H1 (cell line): ENCODE measurements at regions not wholly inside any gene's neighbourhood (a gene's known extent, or its start where the extent isn't known, plus 50 kb on each side); places are given as distances from the start of the nearest gene placed in this dataset.

Source experiments
- CTCF ChIA-PET: fragments of 300-600 bp; sonication (Branson Sonifier 250); formaldehyde crosslinking; loops from one replicate; lab custom pipeline; 2021; ENCODE audit not compliant: partially characterized antibody; lab: Charles Lee
- POLR2A ChIA-PET: fragments of 300-600 bp; sonication (Branson Sonifier 250); formaldehyde crosslinking; loops from one replicate; lab custom pipeline; 2021; ENCODE audit warnings: inconsistent platforms; ENCODE audit not compliant: partially characterized antibody; lab: Charles Lee
- DNase-seq, 2 experiments: peaks; one replicate each; pipeline versions ENCODE4 v3.0.0 to v3.0.0-alpha.2; 2010 to 2022; ENCODE audit warnings: low spot score in 2 of 2, low read depth in 1 of 2, mixed read lengths in 1 of 2
- FAIRE-seq: peaks from 2 replicates; lab custom pipeline; 2011; peaks lifted over from hg19 to GRCh38; lab: Jason Lieb, UNC
- H2AFZ ChIP-seq: 2 replicates; pipeline ENCODE4 v1.8.1; 2012; ENCODE audit warnings: low read length, inconsistent platforms
- H2AK5ac ChIP-seq: 2 replicates; pipeline ENCODE4 v1.6.1; 2013; ENCODE audit warnings: low read depth, low read length
- H2BK120ac ChIP-seq: replicated peaks from 2 replicates; pipeline ENCODE3; 2013; ENCODE audit warnings: low read depth, low read length, inconsistent platforms
- H2BK12ac ChIP-seq: 2 replicates; pipeline ENCODE4 v1.6.1; 2013; ENCODE audit warnings: low read depth, low read length
- H2BK15ac ChIP-seq: 2 replicates; pipeline ENCODE4 v1.6.1; 2013; ENCODE audit warnings: low read length
- H2BK20ac ChIP-seq: 2 replicates; pipeline ENCODE4 v1.6.1; 2013; ENCODE audit warnings: low read length
- H2BK5ac ChIP-seq: 2 replicates; pipeline ENCODE4 v1.6.1; 2013; ENCODE audit warnings: low read depth, low read length
- H3K14ac ChIP-seq: 2 replicates; pipeline ENCODE4 v1.6.1; 2013; ENCODE audit warnings: inconsistent platforms; ENCODE audit not compliant: insufficient read length
- H3K18ac ChIP-seq: 2 replicates; pipeline ENCODE4 v1.6.1; 2013; ENCODE audit warnings: low read length; ENCODE audit errors: extremely low read depth
- H3K23ac ChIP-seq: 2 replicates; pipeline ENCODE4 v1.6.1; 2013; ENCODE audit warnings: inconsistent platforms; ENCODE audit not compliant: insufficient read length
- H3K23me2 ChIP-seq: 2 replicates; pipeline ENCODE4 v1.6.1; 2013; ENCODE audit warnings: low read depth, low read length
- H3K27ac ChIP-seq: 2 replicates; pipeline ENCODE4 v1.6.1; 2011; ENCODE audit warnings: low read depth, low read length, inconsistent platforms
- H3K27me3 ChIP-seq, 4 experiments: replicated peaks in 1 of 4; 1 replicate in 1 of 4; 2 replicates in 3 of 4; pipeline versions ENCODE4 v1.6.1 to v1.8.1; 2011 to 2013; ENCODE audit warnings: low read length in 3 of 4, mild to moderate bottlenecking in 3 of 4, inconsistent platforms in 2 of 4, mixed read lengths in 2 of 4, moderate library complexity in 1 of 4; ENCODE audit not compliant: control insufficient read depth in 3 of 4, insufficient read depth in 3 of 4; ENCODE audit errors: extremely low read depth in 1 of 4
- H3K36me3 ChIP-seq, 4 experiments: 2 replicates each; pipeline versions ENCODE4 v1.6.1 to v1.8.1; 2011 to 2013; ENCODE audit warnings: mild to moderate bottlenecking in 4 of 4, low read length in 3 of 4, moderate library complexity in 2 of 4, control low read depth in 1 of 4, inconsistent platforms in 1 of 4; ENCODE audit not compliant: insufficient read depth in 4 of 4, control insufficient read depth in 2 of 4
- H3K4ac ChIP-seq: replicated peaks from 2 replicates; pipeline ENCODE3; 2013; ENCODE audit warnings: low read length, low read depth, mixed read lengths, inconsistent platforms; ENCODE audit not compliant: insufficient read length
- H3K4me1 ChIP-seq, 4 experiments: replicated peaks in 1 of 4; 1 replicate in 1 of 4; 2 replicates in 3 of 4; pipeline versions ENCODE4 v1.6.1 to v1.8.1; 2011 to 2013; ENCODE audit warnings: low read length in 3 of 4, inconsistent platforms in 2 of 4, mixed read lengths in 1 of 4; ENCODE audit not compliant: insufficient read depth in 4 of 4, control insufficient read depth in 3 of 4
- H3K4me2 ChIP-seq, 2 experiments: 2 replicates each; pipeline versions ENCODE4 v1.6.1 to v1.8.1; 2011 to 2013; ENCODE audit warnings: low read depth in 2 of 2, low read length in 2 of 2, control low read depth in 1 of 2, inconsistent platforms in 1 of 2, mild to moderate bottlenecking in 1 of 2; ENCODE audit not compliant: insufficient read depth in 1 of 2
- H3K4me3 ChIP-seq, 4 experiments: fragments of 200-600, 300-600 bp in 1 of 4; sonication (generic), shearing (Covaris generic), sonication (Bioruptor Twin) in 1 of 4; 2 replicates each; pipeline versions ENCODE4 v1.5.1 to v1.8.1; 2011 to 2016; ENCODE audit warnings: low read length in 4 of 4, low read depth in 3 of 4, control low read depth in 2 of 4, inconsistent platforms in 2 of 4, mild to moderate bottlenecking in 2 of 4, mixed read lengths in 1 of 4, moderate library complexity in 1 of 4; ENCODE audit not compliant: insufficient read depth in 2 of 4; ENCODE audit errors: extremely low read depth in 1 of 4
- H3K56ac ChIP-seq: replicated peaks from 2 replicates; pipeline ENCODE3; 2013; ENCODE audit warnings: low read depth, mild to moderate bottlenecking, mixed read lengths, low read length, inconsistent platforms; ENCODE audit not compliant: insufficient read length
- H3K79me1 ChIP-seq: 2 replicates; pipeline ENCODE4 v1.6.1; 2013; ENCODE audit warnings: low read depth, low read length, control low read depth
- H3K79me2 ChIP-seq, 2 experiments: 2 replicates each; pipeline versions ENCODE4 v1.6.1 to v1.8.1; 2012 to 2013; ENCODE audit warnings: low read length in 2 of 2, mild to moderate bottlenecking in 2 of 2, inconsistent platforms in 1 of 2; ENCODE audit not compliant: insufficient read depth in 2 of 2, control insufficient read depth in 1 of 2
- H3K9ac ChIP-seq, 4 experiments: replicated peaks in 1 of 4; 1 replicate in 1 of 4; 2 replicates in 3 of 4; pipeline versions ENCODE4 v1.6.1 to v1.8.1; 2011 to 2013; ENCODE audit warnings: low read depth in 3 of 4, low read length in 3 of 4, control low read depth in 2 of 4, mild to moderate bottlenecking in 2 of 4, moderate library complexity in 2 of 4, inconsistent platforms in 1 of 4; ENCODE audit errors: extremely low read depth in 1 of 4
- H3K9me3 ChIP-seq, 2 experiments: 2 replicates each; pipeline versions ENCODE4 v1.6.1 to v1.8.1; 2012 to 2013; ENCODE audit warnings: mild to moderate bottlenecking in 2 of 2, moderate library complexity in 2 of 2, control low read depth in 1 of 2, inconsistent platforms in 1 of 2, low read depth in 1 of 2, low read length in 1 of 2, mixed read lengths in 1 of 2; ENCODE audit not compliant: insufficient read depth in 2 of 2
- H4K20me1 ChIP-seq, 2 experiments: replicated peaks in 1 of 2; 2 replicates each; pipeline versions ENCODE3 to v1.8.1; 2011 to 2013; ENCODE audit warnings: inconsistent platforms in 2 of 2, low read length in 2 of 2, mild to moderate bottlenecking in 1 of 2; ENCODE audit not compliant: insufficient read depth in 2 of 2, control insufficient read depth in 1 of 2
- H4K5ac ChIP-seq: 2 replicates; pipeline ENCODE4 v1.6.1; 2013; ENCODE audit warnings: low read length, low read depth, mixed read lengths, inconsistent platforms; ENCODE audit not compliant: insufficient read length
- H4K8ac ChIP-seq: 2 replicates; pipeline ENCODE4 v1.8.0; 2013; ENCODE audit warnings: mild to moderate bottlenecking, moderate library complexity, low read length, inconsistent platforms; ENCODE audit not compliant: insufficient read depth; ENCODE audit errors: extremely low read depth
- H4K91ac ChIP-seq: replicated peaks from 2 replicates; pipeline ENCODE3; 2013; ENCODE audit warnings: low read length, mixed read lengths, inconsistent platforms; ENCODE audit not compliant: insufficient read length
- ASH2L ChIP-seq: fragments of 200-600, 300-600 bp; sonication (generic); IDR thresholded peaks from one replicate; pipeline ENCODE4 v1.7.1; 2017; ENCODE audit warnings: low read length
- BACH1 ChIP-seq: IDR thresholded peaks from 2 replicates; pipeline ENCODE4 v1.6.1; 2012; ENCODE audit warnings: low read length, improper control_type of control experiment
- CBX8 ChIP-seq: fragments of 300-800, 300-1000 bp; sonication (generic); IDR thresholded peaks from 2 replicates; pipeline ENCODE4 v1.7.1; 2016; ENCODE audit warnings: low read depth, low read length, borderline replicate concordance
- EGR1 ChIP-seq: IDR thresholded peaks from 2 replicates; pipeline ENCODE4 v1.6.1; 2011; ENCODE audit warnings: low read depth, low read length, borderline replicate concordance
- EP300 ChIP-seq, 2 experiments: IDR thresholded peaks; 1 replicate in 1 of 2; 2 replicates in 1 of 2; pipeline ENCODE4 v1.6.1; 2011 to 2012; ENCODE audit warnings: low read depth in 2 of 2, low read length in 2 of 2, mild to moderate bottlenecking in 2 of 2, borderline replicate concordance in 1 of 2, inconsistent platforms in 1 of 2, moderate library complexity in 1 of 2
- JUN ChIP-seq: IDR thresholded peaks from 2 replicates; pipeline ENCODE4 v1.6.1; 2011; ENCODE audit warnings: low read depth, mild to moderate bottlenecking, improper control_type of control experiment, low read length
- KDM4A ChIP-seq: IDR thresholded peaks from one replicate; pipeline ENCODE4 v1.7.1; 2012; ENCODE audit warnings: low read depth, mild to moderate bottlenecking, moderate library complexity, low read length, inconsistent platforms; ENCODE audit not compliant: severe bottlenecking
- SUZ12 ChIP-seq: fragments of 200-600 bp; sonication (generic); IDR thresholded peaks from 2 replicates; pipeline ENCODE4 v1.6.1; 2012; ENCODE audit warnings: mild to moderate bottlenecking, inconsistent platforms, low read length, moderate library complexity, mixed read lengths
- TEAD4 ChIP-seq: IDR thresholded peaks from 2 replicates; pipeline ENCODE4 v1.6.1; 2012; ENCODE audit warnings: low read depth, low read length, inconsistent platforms, mixed read lengths
- WGBS, 2 experiments: shearing (Covaris generic) in 1 of 2; methylation state at CpG; one replicate each; pipeline versions ENCODE4 v1.1.6 to v1.1.7; 2013 to 2015; ENCODE audit warnings: low lambda C conversion rate in 2 of 2, mixed read lengths in 2 of 2, inconsistent platforms in 1 of 2, low coverage in 1 of 2, missing lambda C conversion rate in 1 of 2; ENCODE audit not compliant: insufficient replicate concordance in 2 of 2, insufficient coverage in 1 of 2, insufficient read length in 1 of 2; ENCODE audit errors: extremely low coverage in 1 of 2, missing lambda C conversion rate in 1 of 2; 5-methylcytosine and 5-hydroxymethylcytosine counted together
- TF ChIP-seq, protein P1 (sequence below): IDR thresholded peaks from 2 replicates; pipeline ENCODE4 v1.6.1; 2012; ENCODE audit warnings: inconsistent platforms
- TF ChIP-seq, protein P2 (sequence below): IDR thresholded peaks from 2 replicates; pipeline ENCODE4 v1.6.1; 2011; ENCODE audit warnings: low read depth, mild to moderate bottlenecking, low read length; ENCODE audit not compliant: insufficient read depth
- TF ChIP-seq, protein P3 (sequence below): IDR thresholded peaks from 2 replicates; pipeline ENCODE4 v1.6.1; 2012; ENCODE audit warnings: inconsistent platforms

DNA sequence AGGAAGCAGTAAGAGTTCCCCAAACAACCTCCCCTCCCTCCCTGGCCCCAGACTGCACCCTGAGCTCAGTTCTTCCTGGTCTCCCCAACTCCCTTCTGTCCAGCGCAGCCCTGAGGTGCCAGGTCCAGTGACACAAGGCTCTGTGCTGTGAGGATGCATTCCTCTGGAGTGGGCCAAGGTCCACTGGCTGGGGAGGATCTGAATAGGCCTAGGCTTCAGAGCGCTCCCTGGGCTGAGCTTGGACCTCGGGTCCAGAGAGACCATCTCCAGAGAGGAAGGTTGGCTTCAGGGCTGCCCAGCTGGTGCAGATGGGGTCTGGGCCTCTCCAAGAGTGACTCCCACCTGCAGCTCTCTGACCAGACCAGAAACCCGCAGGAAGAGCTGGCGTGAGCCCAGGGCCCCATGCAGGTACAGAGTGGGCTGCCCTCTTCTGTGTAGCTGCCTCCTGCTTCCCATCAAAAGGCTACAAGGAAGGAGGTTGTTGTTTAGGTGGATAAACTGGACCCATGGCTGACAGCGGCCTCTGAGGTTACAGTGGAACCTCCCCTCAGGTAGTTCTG, 52.3 kb upstream of the MLN start:
- H2BK20ac ChIP-seq: 0 out of 2 replicates have a peak overlapping the region, but pooled peaks have one; percentile 72
- no peak overlapping the region for H3K4me3 ChIP-seq
- 70% methylated on average over 6 of the region's 6 CpGs; no CpG with 5 or more reads in 1 of the 2 experiments for WGBS, 2 experiments
- FAIRE-seq: no peak
- H3K4me2 ChIP-seq: no peak overlapping the region
- H4K91ac ChIP-seq: no peak overlapping the region
- no peaks in the 10 kb centered on the region for H3K79me1 ChIP-seq
- H3K36me3 ChIP-seq: no peaks in the 10 kb centered on the region
- CTCF ChIA-PET: interaction anchor here (0.7 to 11.6 kb wide), 14 partner anchors 13 to 727 kb away, joined by 3 to 87 read pairs (median 4); partner anchors contain the start of gene UQCC2
- no peak overlapping the region for H4K8ac ChIP-seq
- H2BK120ac ChIP-seq: no peak overlapping the region
- no peaks in the 10 kb centered on the region for H4K20me1 ChIP-seq
- no peaks in the 10 kb centered on the region for H3K9me3 ChIP-seq
- H3K79me2 ChIP-seq: no peaks in the 10 kb centered on the region
- H2BK15ac ChIP-seq: no peak overlapping the region
- H2BK12ac ChIP-seq: no peak overlapping the region
- H2BK5ac ChIP-seq: no peak overlapping the region
- H3K14ac ChIP-seq: no peak overlapping the region
- H3K4ac ChIP-seq: no peak overlapping the region
- no peak overlapping the region; the same call in 1 of the 2 replicates for H2AK5ac ChIP-seq
- H3K9ac ChIP-seq: no peak overlapping the region
- no peaks in the 10 kb centered on the region for H3K27me3 ChIP-seq
- no peak for DNase-seq
- no peak overlapping the region for H3K56ac ChIP-seq
- no peak overlapping the region for H3K18ac ChIP-seq
- H3K4me1 ChIP-seq: peaks cover 0 to 5% (median 2%) of the 10 kb centered on the region in 4 experiments; a peak in 5 of 7 replicates
- POLR2A ChIA-PET: interaction anchor here (0.6 to 1.0 kb wide), 2 partner anchors 15 to 994 kb away, joined by 3 to 8 read pairs; no protein-coding TSS in a partner anchor
- H3K23ac ChIP-seq: no peak overlapping the region
- no peaks in the 10 kb centered on the region for H3K23me2 ChIP-seq
- H3K27ac ChIP-seq: no peak overlapping the region
- no peak overlapping the region for H4K5ac ChIP-seq
- no peak overlapping the region for H2AFZ ChIP-seq
- no peak for TF ChIP-seq BACH1
- TF ChIP-seq JUN: no peak
- no peak for TF ChIP-seq EP300 (IDR thresholded peaks at IDR 0.05; ENCODE audit: borderline replicate concordance in 1 of 2, low read depth in 2 of 2, low read length in 2 of 2)
- TF ChIP-seq CBX8: no peak
- TF ChIP-seq, protein P1, sequence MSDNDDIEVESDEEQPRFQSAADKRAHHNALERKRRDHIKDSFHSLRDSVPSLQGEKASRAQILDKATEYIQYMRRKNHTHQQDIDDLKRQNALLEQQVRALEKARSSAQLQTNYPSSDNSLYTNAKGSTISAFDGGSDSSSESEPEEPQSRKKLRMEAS: no peak
- no peak for TF ChIP-seq KDM4A
- TF ChIP-seq, protein P2, sequence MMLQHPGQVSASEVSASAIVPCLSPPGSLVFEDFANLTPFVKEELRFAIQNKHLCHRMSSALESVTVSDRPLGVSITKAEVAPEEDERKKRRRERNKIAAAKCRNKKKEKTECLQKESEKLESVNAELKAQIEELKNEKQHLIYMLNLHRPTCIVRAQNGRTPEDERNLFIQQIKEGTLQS: no peak
- TF ChIP-seq TEAD4: no peak
- TF ChIP-seq, protein P3, sequence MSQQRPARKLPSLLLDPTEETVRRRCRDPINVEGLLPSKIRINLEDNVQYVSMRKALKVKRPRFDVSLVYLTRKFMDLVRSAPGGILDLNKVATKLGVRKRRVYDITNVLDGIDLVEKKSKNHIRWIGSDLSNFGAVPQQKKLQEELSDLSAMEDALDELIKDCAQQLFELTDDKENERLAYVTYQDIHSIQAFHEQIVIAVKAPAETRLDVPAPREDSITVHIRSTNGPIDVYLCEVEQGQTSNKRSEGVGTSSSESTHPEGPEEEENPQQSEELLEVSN: no peak
- no peak for TF ChIP-seq SUZ12
- TF ChIP-seq EGR1: no peak
- no peak for TF ChIP-seq ASH2L
